A549 (cell line): ENCODE measurements at regions not wholly inside any gene's neighbourhood (a gene's known extent, or its start where the extent isn't known, plus 50 kb on each side); places are given as distances from the start of the nearest gene placed in this dataset.

ENCODE experiments used
- CBX2 ChIP-seq: fragments of 200-600 bp; sonication (generic); IDR thresholded peaks from 2 replicates; pipeline ENCODE4 v1.6.1; 2016; ENCODE audit warnings: low read depth, mild to moderate bottlenecking, borderline replicate concordance
- JUN ChIP-seq, 2 experiments: fragments of >200 bp; sonication (Bioruptor Twin); formaldehyde crosslinking; IDR thresholded peaks; 2 replicates in 1 of 2; 3 replicates in 1 of 2; pipeline ENCODE4 v1.6.1; 2016 to 2017
- KDM1A ChIP-seq: fragments of 200-600 bp; sonication (generic); IDR thresholded peaks from 2 replicates; pipeline ENCODE4 v1.6.1; 2016; ENCODE audit warnings: low read depth, mild to moderate bottlenecking
- MAZ ChIP-seq: fragments of 150-350 bp; IDR thresholded peaks from 2 replicates; pipeline ENCODE4 v1.6.1; 2014; ENCODE audit warnings: antibody characterized with exemption, low read depth, low read length, borderline replicate concordance
- NR3C1 ChIP-seq: fragments of >200 bp; sonication (Bioruptor Twin); formaldehyde crosslinking; IDR thresholded peaks from 3 replicates; pipeline ENCODE4 v1.6.1; 2017
- POLR2A ChIP-seq: IDR thresholded peaks from 2 replicates; pipeline ENCODE4 v1.6.1; 2012; ENCODE audit warnings: mild to moderate bottlenecking, low read length
- TF ChIP-seq, protein P1 (sequence below): fragments of >200 bp; sonication (Bioruptor Twin); formaldehyde crosslinking; IDR thresholded peaks from 3 replicates; pipeline ENCODE4 v1.5.1; 2016
- TF ChIP-seq, protein P2 (sequence below): fragments of 450-650 bp; IDR thresholded peaks from 2 replicates; pipeline ENCODE4 v1.6.1; 2014; ENCODE audit warnings: antibody characterized with exemption

- no peak for TF ChIP-seq CBX2
- no peak for TF ChIP-seq POLR2A
- TF ChIP-seq KDM1A: no peak
- TF ChIP-seq, protein P1, sequence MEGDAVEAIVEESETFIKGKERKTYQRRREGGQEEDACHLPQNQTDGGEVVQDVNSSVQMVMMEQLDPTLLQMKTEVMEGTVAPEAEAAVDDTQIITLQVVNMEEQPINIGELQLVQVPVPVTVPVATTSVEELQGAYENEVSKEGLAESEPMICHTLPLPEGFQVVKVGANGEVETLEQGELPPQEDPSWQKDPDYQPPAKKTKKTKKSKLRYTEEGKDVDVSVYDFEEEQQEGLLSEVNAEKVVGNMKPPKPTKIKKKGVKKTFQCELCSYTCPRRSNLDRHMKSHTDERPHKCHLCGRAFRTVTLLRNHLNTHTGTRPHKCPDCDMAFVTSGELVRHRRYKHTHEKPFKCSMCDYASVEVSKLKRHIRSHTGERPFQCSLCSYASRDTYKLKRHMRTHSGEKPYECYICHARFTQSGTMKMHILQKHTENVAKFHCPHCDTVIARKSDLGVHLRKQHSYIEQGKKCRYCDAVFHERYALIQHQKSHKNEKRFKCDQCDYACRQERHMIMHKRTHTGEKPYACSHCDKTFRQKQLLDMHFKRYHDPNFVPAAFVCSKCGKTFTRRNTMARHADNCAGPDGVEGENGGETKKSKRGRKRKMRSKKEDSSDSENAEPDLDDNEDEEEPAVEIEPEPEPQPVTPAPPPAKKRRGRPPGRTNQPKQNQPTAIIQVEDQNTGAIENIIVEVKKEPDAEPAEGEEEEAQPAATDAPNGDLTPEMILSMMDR: no peak
- TF ChIP-seq, protein P2, sequence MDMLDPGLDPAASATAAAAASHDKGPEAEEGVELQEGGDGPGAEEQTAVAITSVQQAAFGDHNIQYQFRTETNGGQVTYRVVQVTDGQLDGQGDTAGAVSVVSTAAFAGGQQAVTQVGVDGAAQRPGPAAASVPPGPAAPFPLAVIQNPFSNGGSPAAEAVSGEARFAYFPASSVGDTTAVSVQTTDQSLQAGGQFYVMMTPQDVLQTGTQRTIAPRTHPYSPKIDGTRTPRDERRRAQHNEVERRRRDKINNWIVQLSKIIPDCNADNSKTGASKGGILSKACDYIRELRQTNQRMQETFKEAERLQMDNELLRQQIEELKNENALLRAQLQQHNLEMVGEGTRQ: no peak
- no peak for TF ChIP-seq MAZ
- no peak for TF ChIP-seq NR3C1
- no peak for TF ChIP-seq JUN (IDR thresholded peaks at IDR 0.05)
Measured at GRCh38 chr15:100781961-100782530, 97.6 kb upstream of the ALDH1A3 start.
